LHCN-M2 (cell line): ENCODE measurements at regions not wholly inside any gene's neighbourhood (a gene's known extent, or its start where the extent isn't known, plus 50 kb on each side); places are given as distances from the start of the nearest gene placed in this dataset.
"Not testable (repeated sequence)": the region's sequence is repeated elsewhere in the genome, so short reads cannot be mapped to it uniquely, and the experiment has no call there.

Source experiments
- DNase-seq: peaks from one replicate; pipeline ENCODE4 v3.0.0-alpha.2; 2012; ENCODE audit warnings: low read depth

DNA sequence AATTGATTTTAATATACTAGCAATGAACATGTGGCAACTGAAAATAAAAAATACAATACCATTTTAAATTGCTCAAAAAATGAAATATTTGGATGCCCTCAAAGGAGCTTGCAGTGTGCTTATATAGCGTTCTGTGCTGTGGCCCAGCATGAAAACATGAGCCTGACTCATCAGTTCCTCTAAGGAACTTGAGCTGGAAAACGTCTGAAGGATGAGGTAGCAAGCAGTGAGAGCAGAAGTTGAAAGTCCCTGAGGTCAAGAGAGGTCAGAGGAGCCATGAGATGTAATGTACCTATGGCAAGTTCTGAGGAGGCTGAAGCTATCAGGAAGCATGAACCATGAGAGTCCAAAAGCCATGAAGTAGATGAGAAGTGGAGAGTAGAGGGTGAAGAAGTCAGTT, 59.7 kb downstream of the HMGB3 start:
- no peak for DNase-seq

DNA sequence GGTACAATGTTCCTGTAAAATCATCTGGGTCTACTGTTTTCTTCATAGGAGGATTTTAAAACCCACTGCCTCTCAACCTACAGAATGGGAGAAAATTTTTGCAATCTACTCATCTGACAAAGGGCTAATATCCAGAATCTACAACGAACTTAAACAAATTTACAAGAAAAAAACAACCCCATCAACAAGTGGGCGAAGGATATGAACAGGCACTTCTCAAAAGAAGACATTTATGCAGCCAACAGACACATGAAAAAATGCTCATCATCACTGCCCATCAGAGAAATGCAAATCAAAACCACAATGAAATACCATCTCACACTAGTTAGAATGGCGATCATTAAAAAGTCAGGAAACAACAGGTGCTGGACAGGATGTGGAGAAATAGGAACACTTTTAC, 83.2 kb downstream of the HMGB3 start:
- not testable (repeated sequence) for DNase-seq

DNA sequence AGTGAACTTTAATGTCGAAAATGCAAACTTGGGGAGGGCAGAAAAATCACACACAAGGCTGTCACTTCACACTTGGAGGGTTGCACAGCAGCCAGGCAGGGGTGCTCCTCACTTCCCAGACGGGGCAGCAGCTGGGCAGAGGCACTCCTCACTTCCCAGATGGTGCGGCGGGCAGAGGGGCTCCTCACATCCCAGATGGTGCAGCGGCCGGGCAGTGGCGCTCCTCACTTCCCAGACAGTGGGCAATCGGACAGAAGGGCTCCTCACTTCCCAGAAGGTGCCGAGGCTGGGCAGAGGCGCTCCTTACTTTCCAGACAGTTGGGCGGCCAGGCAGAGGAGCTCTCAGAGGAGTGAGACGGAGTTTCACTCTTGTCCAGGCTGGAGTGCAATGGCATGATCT, 90.6 kb downstream of the HMGB3 start:
- DNase-seq = no peak

DNA sequence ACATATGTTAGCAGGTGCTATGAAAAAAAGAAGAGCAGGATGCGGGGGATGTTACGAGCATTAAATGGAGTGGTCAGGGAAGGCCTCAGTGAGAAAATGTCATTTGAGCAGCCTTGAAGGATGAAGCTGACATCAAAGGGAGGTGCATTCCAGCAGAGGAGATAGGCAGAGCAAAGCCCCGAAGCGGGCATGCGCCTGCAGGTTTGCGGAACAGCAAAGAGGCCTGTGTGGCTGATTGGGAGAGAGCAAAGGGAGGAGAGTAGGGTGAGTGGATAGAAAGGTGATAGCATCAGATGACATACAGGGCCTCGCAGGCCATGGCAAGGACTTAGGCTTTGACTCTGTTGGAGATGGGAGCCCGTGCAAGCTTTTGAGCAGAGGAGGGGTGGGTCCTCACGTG, 95.4 kb upstream of the GPR50 start:
- no peak for DNase-seq

DNA sequence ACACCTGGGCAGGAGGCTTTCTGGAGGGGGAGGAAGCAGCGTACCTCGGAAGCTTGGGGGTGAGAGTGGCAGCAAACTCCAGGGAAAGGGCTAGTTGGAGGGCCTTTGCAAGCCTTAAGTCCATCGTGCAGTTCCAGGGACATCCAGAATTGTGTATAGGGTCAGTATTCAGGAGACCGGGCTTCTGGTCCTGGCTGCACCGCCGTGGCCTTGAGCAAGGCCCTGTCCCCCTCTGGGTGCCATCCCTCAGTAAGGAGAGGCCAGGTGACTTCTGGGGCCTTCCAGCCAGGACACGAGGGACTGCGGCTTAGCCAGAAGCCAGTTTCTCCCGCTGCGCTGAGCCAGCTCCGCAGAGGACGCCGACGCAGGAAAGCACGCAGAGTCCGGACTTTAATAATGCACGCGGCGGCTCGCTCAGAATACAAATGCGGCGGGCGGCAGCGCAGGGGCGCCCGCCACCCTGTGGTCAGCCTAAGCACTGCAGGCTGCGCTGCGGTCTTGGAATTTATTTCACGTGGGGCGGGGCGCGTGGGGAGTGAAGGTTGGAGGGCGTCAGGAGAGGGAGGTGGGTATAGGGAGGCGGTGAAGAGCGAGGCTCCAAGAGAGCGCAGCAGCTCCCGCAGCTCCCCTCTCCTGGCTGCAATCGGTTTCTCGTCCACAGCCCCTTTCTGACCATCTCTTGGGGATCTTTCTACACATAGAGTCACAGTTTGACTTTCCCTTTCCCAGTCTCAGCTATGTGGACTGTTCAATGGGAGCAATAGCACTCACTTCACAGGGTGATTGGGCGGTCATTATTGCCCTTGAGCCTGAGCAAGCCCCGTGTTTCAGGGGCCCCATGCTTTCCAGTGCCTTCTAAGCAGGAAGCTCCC, 94.1 kb upstream of the GPR50 start:
- DNase-seq = peak; percentile 34

DNA sequence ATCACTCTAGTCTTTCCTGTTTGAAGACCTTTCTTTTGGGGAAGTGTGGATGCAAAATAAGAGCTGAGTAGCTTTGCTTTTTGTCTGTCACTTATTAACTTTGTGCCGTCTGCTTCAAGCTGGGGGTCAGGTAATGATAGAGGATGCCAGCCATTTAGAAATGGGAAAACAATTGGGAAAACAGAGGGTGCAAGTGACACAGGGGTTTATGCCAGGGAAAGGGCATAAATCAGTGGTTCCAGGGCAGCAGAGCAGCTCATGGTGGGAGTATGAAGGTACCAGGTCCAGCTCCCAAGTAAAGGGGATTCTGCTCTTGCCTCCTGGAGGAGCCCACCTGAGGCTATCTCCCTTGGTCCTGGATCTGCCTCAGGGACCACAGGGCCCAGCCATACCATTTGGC, 91.9 kb upstream of the GPR50 start:
- no peak for DNase-seq

DNA sequence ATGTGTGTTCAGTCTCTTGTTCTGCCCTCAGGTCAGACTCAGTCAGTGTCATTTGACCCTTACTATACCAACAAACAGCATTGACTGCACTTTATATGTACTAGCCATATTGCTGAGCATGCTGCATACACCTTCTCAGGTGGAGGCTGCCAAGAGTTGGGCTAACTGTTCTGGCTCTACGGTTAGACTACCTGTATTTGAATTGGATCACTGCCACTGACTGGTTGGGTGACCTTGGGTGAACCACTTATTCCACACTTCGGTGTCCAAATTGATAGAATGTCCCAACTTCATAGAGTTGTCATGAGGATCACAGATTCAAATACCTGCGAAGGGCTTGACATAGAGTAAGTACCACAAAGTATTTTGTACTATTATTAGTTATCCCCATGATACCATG, 91.2 kb upstream of the GPR50 start:
- DNase-seq = no peak

DNA sequence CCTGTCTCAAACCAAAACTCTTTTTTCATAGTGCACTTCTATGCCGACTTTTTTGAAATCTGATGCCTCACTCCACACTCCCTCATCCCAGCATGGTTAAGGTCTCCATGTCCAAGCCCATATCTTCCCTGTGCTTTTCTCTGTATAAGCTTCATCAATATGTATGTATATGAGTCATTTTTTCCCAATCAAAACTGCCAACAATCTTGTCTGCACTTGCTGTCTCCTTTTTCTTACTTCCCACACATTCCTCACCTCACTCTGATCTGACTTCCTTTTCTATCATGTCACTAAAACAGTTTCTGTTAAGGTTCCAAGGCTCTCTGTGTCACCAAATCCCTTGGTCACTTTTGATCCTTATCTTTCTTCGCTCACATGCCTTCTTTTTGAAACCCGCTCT, 88.2 kb upstream of the GPR50 start:
- DNase-seq = no peak

DNA sequence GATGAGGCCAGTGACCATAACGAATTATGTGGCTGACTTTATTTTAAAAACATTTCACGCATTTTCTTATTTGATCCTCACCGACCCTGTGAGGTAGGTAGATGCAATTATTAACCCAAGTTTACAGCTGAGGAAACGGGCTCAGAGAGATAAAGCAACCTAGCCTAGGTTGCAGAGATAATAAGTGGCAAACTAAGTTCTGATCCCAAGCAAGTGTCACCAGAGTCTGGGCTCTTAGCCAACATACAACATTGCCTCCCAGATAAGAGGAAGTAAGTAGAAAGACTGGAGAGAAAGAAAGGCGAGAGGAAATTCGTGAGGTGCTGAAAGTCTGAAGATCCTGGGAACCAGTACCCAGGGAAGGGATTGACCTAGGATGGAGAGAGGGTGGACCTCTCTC, 77.4 kb upstream of the GPR50 start:
- no peak for DNase-seq

DNA sequence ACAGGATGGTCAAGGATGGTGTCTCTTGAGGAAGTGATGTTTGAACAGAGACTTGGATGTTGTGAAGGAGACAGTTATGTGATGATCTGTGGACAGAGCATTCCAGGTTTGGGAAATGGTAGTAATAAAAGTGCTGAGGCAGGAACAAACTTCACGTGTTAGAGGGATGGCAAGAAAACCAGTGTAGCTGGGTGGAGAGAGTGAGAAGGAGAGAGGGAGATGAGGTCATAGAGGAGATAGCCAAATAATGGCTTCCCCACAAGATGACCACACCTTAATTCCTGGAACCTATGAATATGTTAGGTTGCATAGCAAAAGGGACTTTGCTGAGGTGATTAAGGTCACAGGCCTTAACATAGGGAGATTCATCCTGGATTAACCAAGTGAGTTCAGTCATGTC, 75.6 kb upstream of the GPR50 start:
- no peak for DNase-seq

DNA sequence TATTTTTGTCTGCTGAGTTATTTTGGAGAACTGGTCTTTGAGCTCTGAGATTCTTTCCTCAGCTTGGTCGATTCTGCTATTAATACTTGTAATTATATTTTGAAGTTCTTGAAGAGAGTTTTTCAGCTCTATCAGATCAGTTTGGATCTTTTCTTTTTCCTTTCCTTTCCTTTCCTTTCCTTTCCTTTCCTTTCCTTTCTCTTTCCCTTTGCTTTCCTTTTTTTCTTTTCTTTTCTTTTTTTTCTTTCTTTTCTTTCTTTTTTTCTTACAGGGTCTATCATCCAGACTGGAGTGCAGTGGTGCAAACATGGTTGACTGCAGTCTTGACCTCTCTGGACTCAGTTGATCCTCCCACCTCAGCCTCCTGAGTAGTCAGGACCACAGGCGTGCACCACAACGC, 63.2 kb upstream of the GPR50 start:
- not testable (repeated sequence) for DNase-seq
